Osteocyte (in vitro differentiated cells): ENCODE measurements at regions not wholly inside any gene's neighbourhood (a gene's known extent, or its start where the extent isn't known, plus 50 kb on each side); places are given as distances from the start of the nearest gene placed in this dataset.

Source experiments
- DNase-seq: peaks from one replicate; pipeline ENCODE4 v3.0.0; 2021; ENCODE audit warnings: mixed read lengths; ENCODE audit not compliant: unreplicated experiment; ENCODE audit errors: extremely low spot score
- H3K27ac Mint-ChIP-seq: one replicate; pipeline ENCODE4 v1.8.0; 2021; ENCODE audit warnings: mild to moderate bottlenecking, mixed read lengths; ENCODE audit not compliant: unreplicated experiment
- H3K27me3 Mint-ChIP-seq: one replicate; pipeline ENCODE4 v1.8.0; 2021; ENCODE audit warnings: mixed read lengths; ENCODE audit not compliant: unreplicated experiment
- H3K36me3 Mint-ChIP-seq: one replicate; pipeline ENCODE4 v1.8.0; 2021; ENCODE audit warnings: mixed read lengths; ENCODE audit not compliant: unreplicated experiment
- H3K4me1 Mint-ChIP-seq: one replicate; pipeline ENCODE4 v1.8.0; 2021; ENCODE audit warnings: mixed read lengths; ENCODE audit not compliant: unreplicated experiment
- H3K4me3 Mint-ChIP-seq: one replicate; pipeline ENCODE4 v1.8.0; 2021; ENCODE audit warnings: mild to moderate bottlenecking, moderate library complexity, mixed read lengths; ENCODE audit not compliant: unreplicated experiment
- H3K9me3 Mint-ChIP-seq: one replicate; pipeline ENCODE4 v1.8.0; 2021; ENCODE audit warnings: mixed read lengths; ENCODE audit not compliant: unreplicated experiment
- TF ChIP-seq, protein P1 (sequence below): fragments of 200-600 bp; sonication (generic); IDR thresholded peaks from 2 replicates; pipeline ENCODE4 v1.5.0; 2021; ENCODE audit warnings: antibody characterized with exemption, mild to moderate bottlenecking, moderate library complexity

DNA sequence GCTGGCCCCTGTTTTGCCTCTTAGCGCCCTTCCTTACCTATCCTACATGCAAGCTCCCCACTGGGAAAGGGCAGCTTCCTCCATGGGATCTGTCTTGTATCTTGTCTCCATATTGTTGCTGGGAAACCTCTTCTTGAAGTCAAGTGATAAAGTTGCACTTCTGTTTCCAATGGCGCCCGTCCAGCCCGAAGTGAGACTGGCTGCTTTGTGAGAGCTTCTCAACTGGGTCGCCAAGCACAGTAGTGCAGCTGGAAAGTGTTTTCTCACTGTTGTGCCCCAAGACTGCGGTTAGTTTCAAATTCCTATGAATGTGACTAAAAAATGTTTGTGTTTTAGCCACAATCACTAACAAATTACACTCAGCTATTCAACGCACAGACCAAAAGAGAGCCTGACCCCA is 506.6 kb upstream of the MPDZ start:
- Mint-ChIP-seq H3K27me3 (no peaks in the 10 kb centered on the region), H3K4me1 (peaks cover 23% of the 10 kb centered on the region), H3K4me3 (no peak overlapping the region), H3K9me3 (no peaks in the 10 kb centered on the region), H3K36me3 (no peaks in the 10 kb centered on the region), H3K27ac (peak overlapping the region; percentile 16)
- DNase-seq, result no peak
- TF ChIP-seq, protein P1, sequence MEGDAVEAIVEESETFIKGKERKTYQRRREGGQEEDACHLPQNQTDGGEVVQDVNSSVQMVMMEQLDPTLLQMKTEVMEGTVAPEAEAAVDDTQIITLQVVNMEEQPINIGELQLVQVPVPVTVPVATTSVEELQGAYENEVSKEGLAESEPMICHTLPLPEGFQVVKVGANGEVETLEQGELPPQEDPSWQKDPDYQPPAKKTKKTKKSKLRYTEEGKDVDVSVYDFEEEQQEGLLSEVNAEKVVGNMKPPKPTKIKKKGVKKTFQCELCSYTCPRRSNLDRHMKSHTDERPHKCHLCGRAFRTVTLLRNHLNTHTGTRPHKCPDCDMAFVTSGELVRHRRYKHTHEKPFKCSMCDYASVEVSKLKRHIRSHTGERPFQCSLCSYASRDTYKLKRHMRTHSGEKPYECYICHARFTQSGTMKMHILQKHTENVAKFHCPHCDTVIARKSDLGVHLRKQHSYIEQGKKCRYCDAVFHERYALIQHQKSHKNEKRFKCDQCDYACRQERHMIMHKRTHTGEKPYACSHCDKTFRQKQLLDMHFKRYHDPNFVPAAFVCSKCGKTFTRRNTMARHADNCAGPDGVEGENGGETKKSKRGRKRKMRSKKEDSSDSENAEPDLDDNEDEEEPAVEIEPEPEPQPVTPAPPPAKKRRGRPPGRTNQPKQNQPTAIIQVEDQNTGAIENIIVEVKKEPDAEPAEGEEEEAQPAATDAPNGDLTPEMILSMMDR, result no peak

DNA sequence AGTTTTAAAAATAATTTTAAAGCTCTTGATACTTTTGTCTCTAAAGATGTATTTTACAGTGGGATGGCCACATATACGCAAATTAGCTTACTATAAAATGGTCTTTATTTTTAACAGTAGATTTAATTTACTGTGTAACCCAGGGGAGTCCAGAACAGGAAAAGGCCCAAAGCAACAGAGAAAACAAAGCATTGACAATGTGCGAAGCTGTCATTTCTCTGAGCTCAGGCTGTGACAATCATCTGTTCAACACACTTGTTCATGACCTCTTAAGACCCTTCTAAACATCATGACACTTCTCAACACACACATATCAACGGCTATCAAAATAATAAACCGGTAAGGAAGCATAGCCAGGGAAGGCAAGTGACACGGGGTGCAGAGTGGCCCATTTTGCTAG is 499.6 kb upstream of the MPDZ start:
- Mint-ChIP-seq H3K4me3 (no peak overlapping the region), H3K27me3 (peaks cover 5% of the 10 kb centered on the region), H3K27ac (no peak overlapping the region), H3K4me1 (peaks cover 5% of the 10 kb centered on the region), H3K9me3 (no peaks in the 10 kb centered on the region), H3K36me3 (no peaks in the 10 kb centered on the region)
- no peak for DNase-seq
- TF ChIP-seq, protein P1, result no peak

DNA sequence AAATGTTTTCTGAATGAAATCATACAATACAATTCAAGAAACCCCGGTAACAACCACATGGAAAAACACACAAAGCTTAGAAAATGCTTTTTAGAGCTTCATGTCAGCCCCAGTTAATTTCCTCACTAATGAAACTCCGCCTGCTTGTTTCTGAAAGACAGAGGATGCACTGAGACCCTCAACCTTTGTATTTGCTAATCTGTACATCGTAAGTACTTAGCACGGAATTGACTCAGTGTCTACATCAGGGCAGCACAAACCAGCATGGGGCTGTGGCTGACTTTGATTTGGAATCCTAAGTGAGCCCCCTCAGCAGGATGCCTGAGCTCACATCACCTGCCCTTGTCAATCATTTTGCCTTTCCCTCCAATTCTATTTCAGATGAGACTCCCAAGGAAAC is 499.1 kb upstream of the MPDZ start:
- no peak overlapping the region for H3K4me3 Mint-ChIP-seq
- H3K27me3 Mint-ChIP-seq, result peaks cover 5% of the 10 kb centered on the region
- H3K9me3 Mint-ChIP-seq, result no peaks in the 10 kb centered on the region
- no peak for DNase-seq
- no peaks in the 10 kb centered on the region for H3K36me3 Mint-ChIP-seq
- TF ChIP-seq, protein P1, result no peak
- H3K27ac Mint-ChIP-seq, result no peak overlapping the region
- H3K4me1 Mint-ChIP-seq, result peaks cover 5% of the 10 kb centered on the region

DNA sequence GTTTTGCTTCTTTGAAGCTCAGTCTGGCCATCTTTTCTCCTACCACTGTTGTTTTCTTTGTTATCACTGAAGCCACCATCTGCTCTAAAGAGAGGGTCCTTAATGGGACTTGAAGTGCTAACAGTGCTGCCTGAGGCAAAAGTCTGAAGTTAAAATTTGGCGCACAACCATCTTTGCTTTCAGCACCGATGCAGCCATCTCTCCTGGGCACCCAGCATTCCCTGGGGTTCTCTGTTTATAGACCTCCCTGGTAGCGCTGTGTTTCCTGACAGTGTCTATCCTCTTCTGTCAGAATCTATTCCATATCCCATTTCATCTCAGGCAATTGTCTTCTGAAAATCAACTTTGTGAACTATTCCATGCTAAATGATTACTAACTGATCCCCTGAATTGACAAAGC is 491.5 kb upstream of the MPDZ start:
- no peaks in the 10 kb centered on the region for H3K9me3 Mint-ChIP-seq
- TF ChIP-seq, protein P1, result no peak
- no peaks in the 10 kb centered on the region for H3K4me1 Mint-ChIP-seq
- no peak for DNase-seq
- H3K27me3 Mint-ChIP-seq, result peaks cover 13% of the 10 kb centered on the region
- H3K4me3 Mint-ChIP-seq, result no peak overlapping the region
- H3K36me3 Mint-ChIP-seq, result no peaks in the 10 kb centered on the region
- H3K27ac Mint-ChIP-seq, result no peak overlapping the region

DNA sequence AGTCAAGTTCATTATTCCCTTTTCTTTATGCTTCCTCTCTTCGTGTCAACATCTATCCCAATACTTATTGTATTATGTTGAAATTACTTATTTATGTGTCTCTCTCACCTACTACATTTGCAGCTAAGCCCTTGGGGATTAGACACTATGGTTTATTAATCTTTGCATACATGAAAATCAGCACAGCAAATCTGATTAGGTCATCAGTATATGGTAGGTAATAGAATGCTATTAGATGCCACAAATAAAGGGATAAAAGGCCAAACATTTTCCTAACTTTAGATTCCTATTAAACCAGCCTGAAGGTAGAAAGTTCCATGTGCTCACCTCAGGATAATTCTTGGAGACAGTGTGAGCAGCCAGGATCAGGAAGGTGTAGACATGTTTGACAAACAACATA is 490.1 kb upstream of the MPDZ start:
- no peaks in the 10 kb centered on the region for H3K36me3 Mint-ChIP-seq
- no peaks in the 10 kb centered on the region for H3K9me3 Mint-ChIP-seq
- DNase-seq, result no peak
- TF ChIP-seq, protein P1, result no peak
- H3K4me1 Mint-ChIP-seq, result no peaks in the 10 kb centered on the region
- H3K4me3 Mint-ChIP-seq, result no peak overlapping the region
- peaks cover 10% of the 10 kb centered on the region for H3K27me3 Mint-ChIP-seq
- H3K27ac Mint-ChIP-seq, result no peak overlapping the region
